ENCODE measurements at regions not wholly inside any gene's neighbourhood (a gene's known extent, or its start where the extent isn't known, plus 50 kb on each side); places are given as distances from the start of the nearest gene placed in this dataset.

DNA sequence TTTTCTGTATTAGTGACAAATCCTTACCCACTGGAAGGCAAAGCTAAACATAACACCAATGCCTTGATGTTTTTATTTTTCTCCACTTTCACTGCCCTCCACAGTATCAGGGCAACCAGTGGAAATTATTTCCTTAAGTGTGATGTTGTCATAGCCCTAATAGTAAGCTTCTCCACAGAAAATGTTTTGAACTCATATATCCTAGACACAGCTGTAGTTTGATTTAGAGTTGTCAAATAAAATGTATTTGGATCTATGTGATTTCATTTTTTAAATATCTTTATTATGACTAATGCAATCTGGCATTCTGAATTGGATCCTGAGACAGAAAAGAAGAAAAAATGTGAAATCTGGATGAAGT, 70.9 kb upstream of the UFL1 start:
- CTCF ChIA-PET (ENCODE audit: low intra/inter-chr PET ratio) = no interaction called here
- Histone ChIP-seq H3K9me1 (ENCODE audit: control insufficient read depth, insufficient read depth, low read length) (no peaks in the 10 kb centered on the region), H3K9me3 (replicated peaks; ENCODE audit: control insufficient read depth, insufficient read depth, low read depth, low read length) (no peaks in the 10 kb centered on the region), H3K79me2 (ENCODE audit: control insufficient read depth, insufficient read depth, low read length) (no peaks in the 10 kb centered on the region), H3K27ac (ENCODE audit: extremely low read depth, low read depth, low read length) (no peak overlapping the region), H3K36me3 (ENCODE audit: control insufficient read depth, insufficient read depth, low read length) (no peaks in the 10 kb centered on the region), H4K20me1 (replicated peaks; ENCODE audit: control insufficient read depth, insufficient read depth, low read length) (no peaks in the 10 kb centered on the region), H3K9ac (ENCODE audit: insufficient read depth in 1 of 2, low read depth in 2 of 2, low read length in 2 of 2) (no peak overlapping the region), H3K27me3 (ENCODE audit: control insufficient read depth in 2 of 2, insufficient read depth in 2 of 2, low read length in 2 of 2) (no peaks in the 10 kb centered on the region), H3K4me1 (replicated peaks in 1 of 2; ENCODE audit: control insufficient read depth in 2 of 2, insufficient read depth in 2 of 2, low read length in 2 of 2) (no peaks in the 10 kb centered on the region), H2AFZ (ENCODE audit: low read depth, low read length) (no peak overlapping the region), H3K4me2 (ENCODE audit: insufficient read depth, low read length) (no peak overlapping the region), H3K4me3 (no peak overlapping the region)
- DNase-seq (ENCODE audit: extremely low read depth in 1 of 4, low spot score in 3 of 4) (no peak), FAIRE-seq (no peak), ATAC-seq (no peak)
- POLR2A ChIA-PET = no interaction called here
- in situ Hi-C loops (cut with MboI) (no loop called here), intact Hi-C loops (cut with micrococcal nuclease) (no loop called here)
- no peak for TF ChIP-seq RFX7 (CRISPR knock-in tag; IDR thresholded peaks at IDR 0.05)
- no peak for TF ChIP-seq SLC30A9 (CRISPR knock-in tag; IDR thresholded peaks at IDR 0.05)
- no peak for TF ChIP-seq ZNF507 (tag; conservative IDR thresholded peaks at IDR 0.05)
- BruUV-seq (replicated peaks) = no TSS peak

DNA sequence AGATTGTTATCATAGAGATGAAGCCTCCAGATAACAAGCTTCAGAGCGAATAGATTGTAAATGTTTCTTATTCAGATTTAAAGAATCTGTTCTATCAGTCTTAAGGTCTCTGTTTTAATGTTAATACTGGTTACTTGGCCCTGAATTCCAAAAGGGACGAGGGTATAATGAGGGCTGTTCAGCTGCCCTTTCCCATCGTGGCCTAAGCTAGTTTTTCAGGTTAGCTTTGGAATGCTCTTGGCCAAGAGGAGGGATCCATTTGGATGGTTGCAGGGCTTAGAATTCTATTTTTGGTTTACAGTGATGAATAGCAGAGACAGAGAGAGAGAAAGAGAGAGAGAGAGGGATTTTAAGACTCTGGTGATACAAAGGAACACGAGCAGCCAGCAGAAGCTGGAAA, 62.8 kb upstream of the UFL1 start:
- H3K9me1 ChIP-seq (ENCODE audit: control insufficient read depth, insufficient read depth, low read length) = no peaks in the 10 kb centered on the region
- ChIA-PET POLR2A (no interaction called here), CTCF (ENCODE audit: low intra/inter-chr PET ratio) (no interaction called here)
- no TSS peak for BruUV-seq (replicated peaks)
- no peaks in the 10 kb centered on the region for H3K36me3 ChIP-seq (ENCODE audit: control insufficient read depth, insufficient read depth, low read length)
- H3K4me1 ChIP-seq (replicated peaks in 1 of 2; ENCODE audit: control insufficient read depth in 2 of 2, insufficient read depth in 2 of 2, low read length in 2 of 2) = no peaks in the 10 kb centered on the region
- no peaks in the 10 kb centered on the region for H4K20me1 ChIP-seq (replicated peaks; ENCODE audit: control insufficient read depth, insufficient read depth, low read length)
- ATAC-seq (no peak), DNase-seq (ENCODE audit: extremely low read depth in 1 of 4, low spot score in 3 of 4) (no peak), FAIRE-seq (no peak)
- no peak overlapping the region for H3K4me2 ChIP-seq (ENCODE audit: insufficient read depth, low read length)
- no peaks in the 10 kb centered on the region for H3K9me3 ChIP-seq (replicated peaks; ENCODE audit: control insufficient read depth, insufficient read depth, low read depth, low read length)
- H2AFZ ChIP-seq (ENCODE audit: low read depth, low read length) = no peak overlapping the region
- 0% methylated on average over 4 of the region's 4 CpGs for WGBS (ENCODE audit: insufficient coverage, low coverage, missing lambda C conversion rate)
- no peak overlapping the region for H3K4me3 ChIP-seq
- H3K27me3 ChIP-seq (ENCODE audit: control insufficient read depth in 2 of 2, insufficient read depth in 2 of 2, low read length in 2 of 2) = no peaks in the 10 kb centered on the region
- no peak overlapping the region for H3K27ac ChIP-seq (ENCODE audit: extremely low read depth, low read depth, low read length)
- intact Hi-C loops (cut with micrococcal nuclease) = no loop called here
- no peak overlapping the region for H3K9ac ChIP-seq (ENCODE audit: insufficient read depth in 1 of 2, low read depth in 2 of 2, low read length in 2 of 2)
- in situ Hi-C loops (cut with MboI) = no loop called here
- H3K79me2 ChIP-seq (ENCODE audit: control insufficient read depth, insufficient read depth, low read length) = no peaks in the 10 kb centered on the region
- TF ChIP-seq ZNF668 (CRISPR knock-in tag; IDR thresholded peaks at IDR 0.05) = no peak
- TF ChIP-seq, protein P1, sequence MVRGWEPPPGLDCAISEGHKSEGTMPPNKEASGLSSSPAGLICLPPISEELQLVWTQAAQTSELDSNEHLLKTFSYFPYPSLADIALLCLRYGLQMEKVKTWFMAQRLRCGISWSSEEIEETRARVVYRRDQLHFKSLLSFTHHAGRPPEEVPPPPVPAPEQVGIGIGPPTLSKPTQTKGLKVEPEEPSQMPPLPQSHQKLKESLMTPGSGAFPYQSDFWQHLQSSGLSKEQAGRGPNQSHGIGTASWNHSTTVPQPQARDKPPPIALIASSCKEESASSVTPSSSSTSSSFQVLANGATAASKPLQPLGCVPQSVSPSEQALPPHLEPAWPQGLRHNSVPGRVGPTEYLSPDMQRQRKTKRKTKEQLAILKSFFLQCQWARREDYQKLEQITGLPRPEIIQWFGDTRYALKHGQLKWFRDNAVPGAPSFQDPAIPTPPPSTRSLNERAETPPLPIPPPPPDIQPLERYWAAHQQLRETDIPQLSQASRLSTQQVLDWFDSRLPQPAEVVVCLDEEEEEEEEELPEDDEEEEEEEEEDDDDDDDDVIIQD (CRISPR knock-in tag; IDR thresholded peaks at IDR 0.05) = no peak
- TF ChIP-seq RBFOX2 (IDR thresholded peaks at IDR 0.05; ENCODE audit: low read depth, low read length) = no peak
- TF ChIP-seq NFIX (CRISPR knock-in tag; IDR thresholded peaks at IDR 0.05; ENCODE audit: low read depth) = no peak
- no peak for TF ChIP-seq RFX7 (CRISPR knock-in tag; IDR thresholded peaks at IDR 0.05)
- TF ChIP-seq EZH2 (IDR thresholded peaks at IDR 0.05; ENCODE audit: borderline replicate concordance, low read depth, low read length) = no peak
- TF ChIP-seq GATA2 (CRISPR knock-in tag; IDR thresholded peaks at IDR 0.05) = no peak
- no peak for TF ChIP-seq ADNP (tag; IDR thresholded peaks at IDR 0.05)
- TF ChIP-seq ZBTB1 (CRISPR knock-in tag; IDR thresholded peaks at IDR 0.05; ENCODE audit: borderline replicate concordance, low read depth) = no peak
- TF ChIP-seq HLTF (IDR thresholded peaks at IDR 0.05) = no peak
- no peak for TF ChIP-seq FOSL1 (tag; conservative IDR thresholded peaks at IDR 0.05)
- TF ChIP-seq COPS2 (conservative IDR thresholded peaks at IDR 0.05) = no peak
